HL-60 (cell line): ENCODE measurements at regions not wholly inside any gene's neighbourhood (a gene's known extent, or its start where the extent isn't known, plus 50 kb on each side); places are given as distances from the start of the nearest gene placed in this dataset.

ENCODE experiments used
- CTCF ChIP-seq: IDR thresholded peaks from one replicate; pipeline ENCODE4 v1.5.1; 2011; ENCODE audit warnings: low read length, control low read depth, inconsistent platforms; ENCODE audit not compliant: insufficient read depth
- GABPA ChIP-seq: IDR thresholded peaks from 2 replicates; pipeline ENCODE4 v1.6.1; 2012; ENCODE audit warnings: low read depth
- REST ChIP-seq: IDR thresholded peaks from 2 replicates; pipeline ENCODE4 v1.6.1; 2012; ENCODE audit warnings: low read depth; ENCODE audit not compliant: insufficient replicate concordance

- TF ChIP-seq REST, result no peak
- no peak for TF ChIP-seq CTCF
- no peak for TF ChIP-seq GABPA
Measured at GRCh38 chr7:17586711-17587110, 288.3 kb downstream of the AHR start.
